RWPE1 (cell line): ENCODE measurements at regions not wholly inside any gene's neighbourhood (a gene's known extent, or its start where the extent isn't known, plus 50 kb on each side); places are given as distances from the start of the nearest gene placed in this dataset.

Experiments
- CTCF ChIA-PET: fragments of 350-600 bp; sonication (Branson Sonifier 250); formaldehyde crosslinking; extraction: SDS; loops from one replicate; lab custom pipeline; 2021; lab: Yijun Ruan, JAX
- POLR2A ChIA-PET: fragments of 400-600 bp; formaldehyde crosslinking; extraction: SDS; loops from one replicate; lab custom pipeline; 2020; ENCODE audit warnings: antibody characterized with exemption; ENCODE audit not compliant: low non-redundant PET; lab: Yijun Ruan, JAX
- DNase-seq: peaks from one replicate; pipeline ENCODE4 v3.0.0; 2012; ENCODE audit warnings: low spot score
- H3K27ac ChIP-seq: fragments of 450-650 bp; 2 replicates; pipeline ENCODE4 v1.5.1; 2017
- TF ChIP-seq, protein P1 (sequence below): fragments of 450-650 bp; conservative IDR thresholded peaks from 2 replicates; pipeline ENCODE4 v1.5.1; 2017; ENCODE audit warnings: low read depth, mild to moderate bottlenecking

DNA sequence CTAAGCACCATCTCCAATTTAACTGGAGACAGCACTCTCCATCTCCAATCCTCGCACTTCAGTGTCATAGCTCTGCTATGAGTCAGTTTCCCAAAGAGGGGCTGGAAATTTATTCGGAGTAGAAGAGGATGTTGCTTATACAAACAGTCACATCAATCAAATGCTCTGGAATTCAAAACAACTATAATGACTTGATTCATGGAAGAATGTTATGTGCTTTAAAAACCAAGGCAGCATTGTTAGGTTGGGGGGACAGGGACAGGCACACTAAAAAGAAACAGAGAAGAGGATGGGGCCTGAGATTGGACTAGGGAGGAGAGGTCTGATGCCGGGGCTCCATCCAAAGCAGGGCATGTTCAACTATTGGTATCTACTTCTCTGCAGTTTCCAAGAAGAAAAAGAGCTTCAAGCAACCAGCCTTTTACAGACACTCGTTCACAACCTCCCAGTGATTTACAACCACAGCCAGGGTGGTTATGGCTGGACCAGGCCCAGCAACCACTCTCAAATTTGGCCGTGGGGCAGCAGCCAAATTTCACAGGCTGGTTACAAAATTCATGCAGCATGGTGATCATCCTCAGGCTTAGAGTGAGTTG, 117.5 kb upstream of the ZNF366 start:
- ChIA-PET CTCF (interaction anchor here (0.5 kb wide), 1 partner anchor 11 kb away, joined by 7 read pairs; no protein-coding TSS in a partner anchor), POLR2A (no interaction called here)
- H3K27ac ChIP-seq, result no peak overlapping the region
- TF ChIP-seq, protein P1, sequence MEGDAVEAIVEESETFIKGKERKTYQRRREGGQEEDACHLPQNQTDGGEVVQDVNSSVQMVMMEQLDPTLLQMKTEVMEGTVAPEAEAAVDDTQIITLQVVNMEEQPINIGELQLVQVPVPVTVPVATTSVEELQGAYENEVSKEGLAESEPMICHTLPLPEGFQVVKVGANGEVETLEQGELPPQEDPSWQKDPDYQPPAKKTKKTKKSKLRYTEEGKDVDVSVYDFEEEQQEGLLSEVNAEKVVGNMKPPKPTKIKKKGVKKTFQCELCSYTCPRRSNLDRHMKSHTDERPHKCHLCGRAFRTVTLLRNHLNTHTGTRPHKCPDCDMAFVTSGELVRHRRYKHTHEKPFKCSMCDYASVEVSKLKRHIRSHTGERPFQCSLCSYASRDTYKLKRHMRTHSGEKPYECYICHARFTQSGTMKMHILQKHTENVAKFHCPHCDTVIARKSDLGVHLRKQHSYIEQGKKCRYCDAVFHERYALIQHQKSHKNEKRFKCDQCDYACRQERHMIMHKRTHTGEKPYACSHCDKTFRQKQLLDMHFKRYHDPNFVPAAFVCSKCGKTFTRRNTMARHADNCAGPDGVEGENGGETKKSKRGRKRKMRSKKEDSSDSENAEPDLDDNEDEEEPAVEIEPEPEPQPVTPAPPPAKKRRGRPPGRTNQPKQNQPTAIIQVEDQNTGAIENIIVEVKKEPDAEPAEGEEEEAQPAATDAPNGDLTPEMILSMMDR, result no peak
- no peak for DNase-seq

DNA sequence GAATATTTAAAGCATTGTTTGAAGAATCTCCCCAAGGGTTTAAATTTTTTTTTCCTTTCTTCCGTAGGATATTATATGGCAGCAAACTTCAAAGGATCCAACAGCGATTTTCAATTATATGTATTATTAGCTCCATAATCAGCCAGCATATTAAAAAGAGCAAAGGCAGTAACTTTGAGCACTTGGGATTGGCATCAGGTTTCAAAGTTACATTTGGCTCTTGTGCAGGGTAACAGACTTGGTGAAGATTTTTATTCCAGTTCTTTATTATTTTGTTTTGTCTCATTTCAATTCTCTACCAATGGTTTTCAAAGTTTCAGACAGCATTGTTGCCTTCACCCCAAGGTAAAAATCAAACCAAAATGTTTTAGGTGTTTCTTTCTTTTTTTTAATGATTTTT, 116.7 kb upstream of the ZNF366 start:
- POLR2A ChIA-PET, result interaction anchor here (0.6 kb wide), 1 partner anchor 153 kb away, joined by 3 read pairs; no protein-coding TSS in a partner anchor
- TF ChIP-seq, protein P1, result no peak
- no peak for DNase-seq
- CTCF ChIA-PET, result interaction anchor here (0.6 kb wide), 1 partner anchor 48 kb away, joined by 5 read pairs; no protein-coding TSS in a partner anchor
- no peak overlapping the region for H3K27ac ChIP-seq

DNA sequence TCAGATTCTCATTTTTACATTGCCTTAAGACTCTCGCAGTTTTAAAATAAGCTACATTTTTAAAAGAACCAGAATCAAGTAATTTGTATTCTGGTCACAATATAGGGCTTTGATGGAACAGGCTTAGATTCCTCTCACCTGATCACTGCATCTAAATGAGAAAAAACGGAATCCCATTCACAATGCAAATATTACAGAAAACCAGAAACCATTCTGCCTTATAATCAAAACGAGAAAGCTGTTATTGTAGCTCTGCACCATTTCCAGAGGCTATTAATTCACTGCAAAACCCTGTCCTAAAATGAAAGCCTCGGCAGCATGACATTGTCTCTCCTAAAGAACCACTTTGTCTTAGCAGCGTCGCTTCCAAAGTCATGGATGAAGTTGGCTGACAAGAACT, 116.1 kb upstream of the ZNF366 start:
- no peak overlapping the region for H3K27ac ChIP-seq
- DNase-seq, result no peak
- ChIA-PET POLR2A (no interaction called here), CTCF (interaction anchor here (1.6 kb wide), 1 partner anchor 11 kb away, joined by 9 read pairs; no protein-coding TSS in a partner anchor)
- TF ChIP-seq, protein P1, result no peak

DNA sequence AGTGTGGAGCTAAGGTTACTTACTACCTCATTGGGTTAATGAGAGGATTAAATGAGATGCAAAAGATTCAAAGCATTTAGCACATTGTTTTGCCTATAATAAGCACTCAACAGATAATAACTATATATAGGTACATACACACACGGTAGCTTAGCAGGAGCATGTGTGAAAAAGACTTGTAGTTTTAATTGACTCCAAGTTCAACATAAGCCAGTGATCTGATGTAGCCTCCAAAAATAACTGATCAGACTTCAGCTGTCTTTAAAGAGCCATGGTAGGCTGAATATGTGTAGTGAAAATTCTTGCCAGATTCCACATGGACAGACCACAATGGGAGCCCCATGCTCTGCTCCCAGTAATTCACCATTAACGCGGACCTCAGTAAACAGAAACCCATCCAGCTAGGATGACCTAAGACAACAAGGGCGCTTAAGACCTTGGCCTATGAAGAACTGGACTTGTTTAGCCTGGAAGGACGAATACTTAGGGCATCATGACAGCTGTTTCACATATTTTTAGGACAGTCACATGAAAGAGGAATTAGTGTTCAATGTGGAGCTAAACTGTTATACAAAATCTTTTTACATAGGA, 115.1 kb upstream of the ZNF366 start:
- no peak for DNase-seq
- H3K27ac ChIP-seq, result no peak overlapping the region
- ChIA-PET CTCF (interaction anchor here (0.6 to 1.6 kb wide), 4 partner anchors 10 to 120 kb away, joined by 3 to 9 read pairs (median 3); no protein-coding TSS in a partner anchor), POLR2A (no interaction called here)
- TF ChIP-seq, protein P1, result no peak

DNA sequence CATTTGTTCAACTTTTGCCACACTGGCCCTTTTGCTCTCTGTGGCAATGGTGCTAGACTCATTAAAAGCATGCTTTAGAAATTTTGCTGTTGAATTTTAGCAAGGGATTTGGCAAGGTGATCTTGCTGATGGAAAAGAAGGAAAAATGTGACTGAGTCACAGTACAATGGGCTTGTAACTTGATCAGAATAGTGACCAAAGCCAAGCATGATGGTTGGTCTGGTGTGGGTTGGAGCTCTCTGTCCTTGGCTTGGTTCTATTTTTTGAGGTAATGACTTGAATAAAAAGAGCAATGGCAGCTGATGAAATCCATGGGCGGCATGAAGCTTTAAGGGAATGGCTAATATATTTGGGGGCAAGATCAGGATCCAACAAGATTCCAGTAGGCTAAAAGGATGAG, 114.4 kb upstream of the ZNF366 start:
- CTCF ChIA-PET, result interaction anchor here (0.6 to 1.6 kb wide), 4 partner anchors 10 to 121 kb away, joined by 3 to 9 read pairs (median 3); no protein-coding TSS in a partner anchor
- no peak overlapping the region for H3K27ac ChIP-seq
- no peak for DNase-seq
- POLR2A ChIA-PET, result no interaction called here
- TF ChIP-seq, protein P1, result no peak

DNA sequence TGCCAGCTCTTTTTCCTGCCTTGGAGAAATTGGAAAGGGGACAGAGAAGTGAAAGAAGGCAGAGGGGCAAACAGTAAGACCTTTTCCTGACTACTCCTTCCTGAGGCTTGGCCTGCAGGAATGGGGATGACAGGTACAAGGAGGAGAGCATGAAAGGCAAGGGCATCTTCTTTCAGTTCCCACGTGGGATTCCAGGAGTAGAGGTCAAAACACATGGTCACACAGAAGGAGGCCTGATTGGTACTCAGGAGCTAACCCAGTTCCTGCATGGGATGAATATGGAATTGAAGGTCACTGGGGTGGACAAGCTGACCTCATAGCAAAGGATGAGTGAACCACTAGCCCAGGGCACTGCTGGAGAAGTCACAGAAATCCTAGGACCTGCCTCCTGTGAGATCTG, 112.5 kb upstream of the ZNF366 start:
- CTCF ChIA-PET, result interaction anchor here (0.7 to 1.1 kb wide), 4 partner anchors 9 to 1211 kb away, joined by 3 to 4 read pairs (median 4); no protein-coding TSS in a partner anchor
- TF ChIP-seq, protein P1, result no peak
- POLR2A ChIA-PET, result no interaction called here
- H3K27ac ChIP-seq, result no peak overlapping the region
- DNase-seq, result no peak
